Lower leg skin (tissue), 3 donors: ENCODE measurements at regions not wholly inside any gene's neighbourhood (a gene's known extent, or its start where the extent isn't known, plus 50 kb on each side); places are given as distances from the start of the nearest gene placed in this dataset.

Experiments
- CTCF ChIP-seq, 3 donors: fragments of 450-650 bp; IDR thresholded peaks; one replicate each; pipeline ENCODE4 v1.5.1; 2016; ENCODE audit warnings: antibody characterized with exemption in 3 of 3, mild to moderate bottlenecking in 3 of 3, moderate library complexity in 2 of 3
- POLR2A ChIP-seq, 2 donors: fragments of 450-650 bp; IDR thresholded peaks; one replicate each; pipeline ENCODE4 v1.6.1; 2016 to 2017; ENCODE audit warnings: antibody characterized with exemption in 2 of 2, mild to moderate bottlenecking in 1 of 2, moderate library complexity in 1 of 2

- TF ChIP-seq CTCF (IDR thresholded peaks at IDR 0.05) (no peak), POLR2A (IDR thresholded peaks at IDR 0.05) (no peak)
Measured at GRCh38 chr6:98310443-98310842, 523.9 kb upstream of the POU3F2 start.
